ENCODE measurements at regions not wholly inside any gene's neighbourhood (a gene's known extent, or its start where the extent isn't known, plus 50 kb on each side); places are given as distances from the start of the nearest gene placed in this dataset.

DNA sequence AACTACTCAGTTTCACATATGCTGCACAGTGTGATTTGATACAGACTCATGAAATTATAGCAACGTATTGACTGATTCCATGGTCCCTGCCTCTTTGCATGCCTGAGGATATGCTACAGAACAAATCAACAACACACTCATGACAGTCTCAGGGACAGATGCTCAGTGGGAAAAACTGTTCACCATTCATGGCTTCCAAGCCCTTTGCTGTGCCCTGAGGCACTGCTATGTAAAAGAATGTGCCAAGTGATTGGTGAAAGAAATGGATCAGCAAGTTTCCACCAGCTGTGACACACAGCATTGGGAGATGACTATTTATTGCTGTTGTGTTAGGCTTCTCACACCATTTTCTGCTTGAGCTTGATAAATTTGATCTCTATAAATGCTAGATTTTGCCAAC is 825.6 kb upstream of the INTU start:
- no peak for DNase-seq

DNA sequence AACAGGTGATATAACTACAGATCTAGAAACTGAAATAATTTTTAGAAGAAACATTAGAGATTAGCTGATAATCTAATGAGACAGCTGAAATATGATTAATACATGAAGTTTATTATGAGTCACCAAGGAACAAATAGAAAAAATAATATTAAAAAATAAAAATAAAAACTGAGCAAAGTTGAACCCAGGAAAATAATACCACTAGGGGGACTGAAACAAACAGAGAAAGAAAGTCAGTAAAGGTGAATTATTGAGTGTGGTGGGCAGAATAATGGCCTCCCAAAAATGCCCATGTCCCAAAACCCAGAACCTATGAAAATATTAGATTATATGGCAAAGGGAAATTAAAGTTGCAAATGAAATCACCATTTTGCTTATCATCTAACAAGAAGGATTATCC is 820.7 kb upstream of the INTU start:
- no peak for DNase-seq

DNA sequence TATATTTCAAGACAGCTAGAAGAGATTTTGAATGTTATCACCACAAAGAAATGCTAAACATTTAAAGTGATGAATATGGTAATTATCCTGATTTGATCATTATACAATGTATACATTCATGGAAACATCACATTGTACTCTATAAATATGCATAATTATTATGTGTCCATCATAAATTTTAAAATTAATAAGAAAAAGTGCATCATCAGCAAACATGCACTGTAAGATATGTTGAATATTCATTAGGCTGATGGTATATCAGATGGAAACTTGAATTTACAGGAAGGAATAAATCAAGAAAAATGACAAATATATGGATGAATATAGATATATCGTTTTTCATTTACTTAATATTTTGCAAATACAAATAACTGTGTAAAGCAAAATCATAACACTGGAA is 812.1 kb upstream of the INTU start:
- DNase-seq, result no peak

DNA sequence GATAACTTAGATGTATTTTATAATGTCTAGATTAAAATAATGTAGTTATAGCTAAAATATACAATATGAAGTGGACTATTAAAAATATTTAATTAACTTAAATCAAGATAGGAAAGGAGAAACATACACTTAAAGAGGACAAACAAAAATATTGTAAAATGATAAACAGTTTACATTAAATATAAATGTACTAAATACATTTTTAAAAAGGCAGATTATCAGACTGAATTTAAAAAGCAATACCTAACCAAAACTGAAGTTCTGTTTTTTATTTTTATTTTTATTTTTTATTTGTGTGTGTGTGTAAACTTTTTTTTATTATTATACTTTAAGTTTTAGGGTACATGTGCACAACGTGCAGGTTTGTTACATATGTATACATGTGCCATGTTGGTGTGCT is 811.6 kb upstream of the INTU start:
- DNase-seq, result no peak

DNA sequence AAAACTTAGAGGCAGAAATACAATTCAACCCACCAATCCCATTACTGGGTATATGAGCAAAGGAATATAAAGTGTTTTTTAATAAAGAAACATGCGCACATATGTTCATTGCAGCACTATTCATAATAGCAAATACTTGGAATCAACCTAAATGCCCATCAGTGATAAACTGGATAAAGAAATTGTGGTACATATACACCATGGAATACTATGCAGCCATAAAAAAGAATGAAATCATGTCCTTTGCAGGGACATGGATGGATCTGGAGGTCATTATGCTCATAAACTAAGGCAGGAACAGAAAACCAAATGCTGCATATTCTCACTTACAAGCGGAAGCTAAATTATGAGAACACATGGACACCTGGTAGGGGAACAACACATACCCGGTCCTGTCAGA is 807.7 kb upstream of the INTU start:
- no peak for DNase-seq

DNA sequence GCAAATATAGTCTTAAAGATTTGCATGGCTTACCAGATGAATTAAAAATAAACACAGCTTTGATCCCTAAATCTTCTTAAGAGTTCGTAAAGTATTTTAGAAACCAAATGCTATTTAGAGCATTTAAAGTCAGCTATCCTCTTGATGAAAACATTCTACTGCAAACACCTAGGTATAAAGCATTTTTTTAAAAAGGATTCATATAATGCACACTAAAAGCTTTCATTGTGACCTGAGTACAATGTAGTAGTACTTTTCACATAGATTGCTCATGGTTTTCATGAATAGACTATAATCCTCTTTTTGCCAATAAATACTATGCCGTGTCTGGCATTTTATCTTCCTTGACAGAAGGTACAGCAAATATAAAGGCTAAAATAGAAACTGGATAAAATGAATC is 805.1 kb upstream of the INTU start:
- DNase-seq, result no peak

DNA sequence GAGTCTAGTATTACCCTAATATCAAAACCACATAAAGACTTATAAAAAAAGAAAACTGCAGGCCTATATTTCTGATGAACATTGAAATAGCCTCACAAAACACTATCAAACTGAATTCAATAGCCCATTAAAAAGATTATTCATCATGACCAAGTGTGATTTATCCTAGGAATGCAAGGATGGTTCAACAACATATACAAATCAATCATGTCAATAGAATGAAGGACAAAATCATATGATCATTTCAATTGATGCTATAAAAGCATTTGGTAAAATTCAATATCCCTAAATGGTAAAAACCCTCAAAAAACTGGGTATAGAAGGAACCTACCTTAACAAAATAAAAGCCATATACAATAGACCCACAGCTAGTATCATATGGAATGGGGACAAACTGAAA is 797.9 kb upstream of the INTU start:
- no peak for DNase-seq

DNA sequence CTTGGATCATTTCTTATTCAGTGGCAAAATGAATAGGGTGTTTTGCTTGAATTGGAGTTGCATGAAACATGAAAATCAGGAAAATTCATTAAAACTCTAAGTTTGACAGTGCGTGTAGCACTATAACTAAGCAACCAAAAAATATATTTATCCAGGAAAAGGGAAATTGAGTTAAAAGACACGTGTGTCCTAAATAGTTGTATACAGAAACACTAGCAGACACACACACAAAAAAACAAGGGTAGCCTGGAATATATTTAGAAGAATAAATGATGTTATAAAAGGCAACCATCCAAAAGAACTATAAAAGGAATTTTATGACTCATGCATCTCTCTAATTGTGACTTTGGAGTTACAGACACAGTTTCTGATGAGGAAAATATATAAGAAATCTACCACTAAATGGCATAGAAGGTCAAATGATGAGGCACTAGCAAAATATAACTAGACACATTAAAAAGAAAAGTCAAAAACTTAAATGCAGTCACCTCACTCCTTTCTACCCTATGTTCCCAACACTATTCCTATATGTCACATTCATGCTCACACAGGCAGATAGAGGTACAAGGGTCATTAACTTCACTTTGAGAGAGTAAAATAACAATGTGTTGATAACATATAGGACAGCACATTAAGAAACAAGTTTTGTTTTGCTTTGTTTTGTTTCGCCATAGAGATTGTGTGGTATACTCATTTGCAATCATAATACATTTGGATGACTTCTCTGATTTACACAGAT is 793.6 kb upstream of the INTU start:
- no peak for DNase-seq

DNA sequence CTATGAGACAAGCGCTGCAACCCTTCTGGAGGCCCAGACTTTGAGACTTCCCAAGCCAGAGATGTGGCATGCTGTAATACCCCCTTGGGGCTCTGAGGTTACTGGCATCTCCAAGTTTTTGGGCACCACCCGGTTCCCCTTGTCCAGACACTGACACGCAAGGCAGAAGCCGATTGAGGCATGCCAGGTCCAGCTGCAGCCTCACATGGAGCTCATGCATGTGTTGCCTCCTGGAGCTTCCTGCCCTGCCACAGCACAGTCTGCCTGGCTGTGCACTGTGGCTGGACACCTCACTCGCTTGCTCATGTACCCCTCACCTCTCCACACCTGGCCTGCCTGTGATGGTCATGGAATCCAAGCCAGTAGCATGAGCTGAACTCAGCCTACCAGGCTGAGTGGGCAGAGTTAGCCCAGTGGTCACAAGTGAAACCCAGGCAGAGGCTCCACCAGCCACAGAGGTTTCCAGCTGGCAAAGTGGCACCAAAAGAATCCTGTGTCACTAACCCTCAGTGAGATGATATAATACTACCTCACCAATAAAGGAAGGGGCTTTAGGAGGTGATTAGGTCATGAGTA is 789.2 kb upstream of the INTU start:
- DNase-seq, result no peak

DNA sequence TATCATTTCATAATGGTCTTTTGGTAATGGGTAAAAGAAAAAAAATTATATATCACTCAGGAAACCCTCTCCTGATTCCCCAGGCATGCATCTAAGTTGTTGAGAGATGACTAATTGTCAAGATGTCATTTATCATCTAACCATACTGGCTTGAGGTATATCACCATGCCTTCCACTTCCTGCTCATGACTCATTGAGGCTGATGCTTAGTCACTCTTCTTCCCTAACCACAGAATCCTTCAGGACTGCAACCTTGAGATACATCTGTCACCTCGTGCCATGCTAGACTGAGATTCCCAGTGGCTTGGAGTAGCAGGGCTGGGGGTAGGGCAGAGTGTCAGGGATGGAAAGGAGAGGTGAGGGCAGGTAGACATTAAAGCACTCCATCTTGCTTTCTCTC is 782.5 kb upstream of the INTU start:
- DNase-seq, result no peak

DNA sequence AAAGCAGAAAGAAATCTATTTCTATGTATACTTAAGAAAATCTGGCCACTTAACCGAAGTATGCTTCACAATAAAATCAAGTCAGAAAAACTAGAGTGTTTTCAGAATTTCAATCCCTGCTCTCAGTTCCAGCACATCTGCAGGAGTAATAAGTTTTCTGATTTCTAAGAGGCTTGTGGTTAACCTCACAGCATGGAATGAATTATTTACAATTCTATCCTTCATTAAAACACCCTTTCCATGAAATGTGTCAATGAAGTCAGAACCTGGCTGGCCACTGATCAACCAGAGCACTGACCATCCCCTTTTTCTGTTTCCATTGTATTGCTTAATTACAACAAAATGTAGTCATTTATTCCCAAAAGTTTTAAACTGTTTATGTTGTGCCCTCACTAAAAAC is 781.4 kb upstream of the INTU start:
- DNase-seq, result no peak

DNA sequence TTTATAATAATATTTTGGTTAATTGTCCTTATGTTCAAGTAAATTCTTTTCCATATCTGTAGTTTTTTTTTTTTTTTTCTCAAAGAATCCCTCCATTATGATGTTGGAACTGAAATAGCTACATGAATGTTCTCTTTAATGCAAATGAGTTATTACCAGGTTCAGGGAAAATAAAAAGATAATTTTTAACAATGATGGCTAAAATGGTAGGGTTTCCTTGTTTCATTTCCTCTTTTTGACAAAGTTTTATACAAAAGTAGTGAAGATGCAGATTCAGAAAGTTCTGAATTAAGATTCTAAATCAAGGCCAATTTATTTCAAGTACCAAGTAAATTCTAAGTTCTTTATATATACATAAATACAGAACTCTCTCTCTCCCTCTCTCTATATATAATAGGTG is 779.0 kb upstream of the INTU start:
- no peak for DNase-seq

DNA sequence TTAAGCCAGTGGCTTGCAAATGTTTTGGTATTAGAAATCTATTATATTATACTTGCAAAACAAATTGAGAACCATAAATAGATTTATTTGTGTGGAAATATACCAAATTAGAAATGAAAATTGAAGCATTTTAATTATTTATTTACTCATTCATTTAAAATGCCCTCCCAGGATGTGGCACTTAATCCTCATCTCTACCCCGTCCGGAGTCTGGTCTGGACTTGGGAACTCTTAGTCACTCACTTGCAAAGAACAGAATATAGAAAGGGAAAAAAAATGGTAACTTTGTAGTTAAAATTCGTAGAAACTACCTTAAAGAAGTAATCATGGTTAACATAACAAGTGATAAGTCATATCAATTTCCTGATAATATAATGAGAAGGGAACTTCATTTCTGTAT is 775.9 kb upstream of the INTU start:
- no peak for DNase-seq

DNA sequence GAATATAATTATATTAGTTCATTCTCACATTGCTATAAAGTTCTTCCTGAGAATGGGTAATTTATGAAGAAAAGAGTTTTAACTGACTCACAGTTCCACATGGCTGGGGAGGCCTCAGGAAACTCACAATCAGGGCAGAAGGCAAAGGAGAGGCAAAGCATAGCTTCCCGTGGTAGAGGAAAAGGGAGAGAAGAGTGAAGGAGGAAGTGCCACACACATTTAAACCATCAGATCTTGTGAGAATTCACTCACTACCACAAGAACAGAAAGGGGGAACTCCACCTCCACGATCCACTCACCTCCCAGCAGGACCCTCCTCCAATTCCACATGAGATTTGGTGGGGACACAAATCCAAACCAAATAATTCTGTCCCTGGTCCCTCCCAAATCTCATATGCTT is 773.4 kb upstream of the INTU start:
- no peak for DNase-seq

DNA sequence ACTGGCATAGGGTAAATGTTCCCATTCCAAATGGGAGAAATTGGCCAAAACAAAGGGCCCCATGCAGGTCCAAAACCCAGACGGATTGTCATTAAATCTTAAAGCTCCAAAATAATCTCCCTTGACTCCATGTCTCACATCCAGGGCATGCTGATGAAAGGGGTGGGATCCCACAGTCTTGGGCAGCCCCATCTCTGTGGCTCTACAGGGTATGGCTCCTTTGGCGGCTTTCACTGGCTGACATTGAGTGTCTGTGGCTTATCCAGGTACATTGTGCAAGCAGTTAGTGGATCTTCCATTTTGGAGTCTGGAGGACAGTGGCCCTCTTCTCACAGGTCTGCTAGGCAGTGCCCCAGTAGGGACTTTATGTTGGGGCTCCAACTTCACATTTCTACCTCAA is 772.9 kb upstream of the INTU start:
- no peak for DNase-seq

DNA sequence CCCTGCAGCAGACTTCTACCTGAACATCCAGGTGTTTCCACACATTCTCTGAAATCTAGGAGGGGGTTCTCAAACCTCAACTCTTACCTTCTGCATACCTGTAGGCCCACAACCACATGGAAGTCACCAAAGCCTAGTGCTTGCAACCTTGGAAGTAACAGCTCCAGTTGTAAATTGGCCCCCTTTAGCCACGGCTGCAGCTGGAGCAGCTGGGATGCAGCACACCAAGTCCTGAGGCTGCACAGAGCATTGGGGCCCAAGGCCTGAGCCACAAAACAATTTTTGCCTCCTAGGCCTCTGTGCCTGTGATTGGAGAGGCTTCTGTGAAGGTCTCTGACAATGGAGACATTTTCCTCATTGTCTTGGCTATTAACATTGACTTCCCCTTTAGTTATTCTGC is 772.4 kb upstream of the INTU start:
- DNase-seq, result no peak

DNA sequence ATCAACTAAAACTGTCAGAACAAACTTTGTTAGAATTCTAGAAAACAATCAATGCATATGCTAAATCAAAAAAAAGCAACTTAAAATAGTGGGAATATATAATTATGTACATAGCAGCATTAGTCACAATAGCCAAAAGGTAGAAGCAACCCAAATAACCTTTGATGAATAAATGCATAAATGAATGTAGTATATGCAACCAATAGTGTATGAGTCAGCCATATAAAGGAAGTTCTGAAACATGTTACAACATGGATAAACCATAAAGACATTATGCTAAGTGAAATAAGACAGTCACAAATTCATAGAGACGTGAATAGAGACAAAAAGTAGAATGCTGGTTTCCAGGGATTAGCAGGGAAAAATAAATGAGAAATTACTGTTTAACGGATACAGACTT is 762.8 kb upstream of the INTU start:
- DNase-seq, result no peak

DNA sequence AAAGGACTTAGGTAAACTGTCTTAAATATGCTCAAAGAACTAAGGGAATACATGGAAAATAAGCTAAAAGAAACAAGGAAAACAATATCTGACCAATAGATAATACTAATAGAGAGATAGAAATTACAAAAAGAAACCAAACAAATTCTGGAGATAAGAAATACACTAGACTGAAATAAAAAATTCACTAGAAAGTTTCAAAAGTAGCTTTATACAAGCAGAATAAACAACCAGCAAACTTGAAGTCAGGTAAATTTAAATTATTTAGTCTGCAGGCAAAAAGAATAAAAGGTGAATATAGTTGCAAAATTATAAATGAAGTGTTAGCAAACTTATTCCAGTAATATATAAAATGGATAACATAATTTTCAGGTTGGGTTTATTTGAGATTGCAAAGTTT is 760.9 kb upstream of the INTU start:
- DNase-seq, result no peak

DNA sequence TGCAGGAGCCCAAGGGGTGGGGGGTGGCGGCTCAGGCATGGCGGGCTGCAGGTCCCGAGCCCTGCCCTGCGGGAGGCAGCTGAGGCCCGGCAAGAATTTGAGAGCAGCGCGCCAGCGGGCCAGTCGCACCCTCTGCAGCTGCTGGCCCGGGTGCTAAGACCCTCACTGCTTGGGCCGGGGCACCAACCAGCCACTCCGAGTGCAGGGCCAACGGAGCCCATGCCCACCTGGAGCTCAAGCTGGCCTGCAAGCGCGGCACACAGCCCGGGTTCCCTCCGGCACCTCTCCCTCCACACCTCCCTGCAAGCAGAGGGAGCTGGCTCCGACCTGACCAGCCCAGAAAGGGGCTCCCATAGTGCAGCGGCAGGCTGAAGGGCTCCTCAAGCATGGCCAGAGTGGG is 758.2 kb upstream of the INTU start:
- no peak for DNase-seq

DNA sequence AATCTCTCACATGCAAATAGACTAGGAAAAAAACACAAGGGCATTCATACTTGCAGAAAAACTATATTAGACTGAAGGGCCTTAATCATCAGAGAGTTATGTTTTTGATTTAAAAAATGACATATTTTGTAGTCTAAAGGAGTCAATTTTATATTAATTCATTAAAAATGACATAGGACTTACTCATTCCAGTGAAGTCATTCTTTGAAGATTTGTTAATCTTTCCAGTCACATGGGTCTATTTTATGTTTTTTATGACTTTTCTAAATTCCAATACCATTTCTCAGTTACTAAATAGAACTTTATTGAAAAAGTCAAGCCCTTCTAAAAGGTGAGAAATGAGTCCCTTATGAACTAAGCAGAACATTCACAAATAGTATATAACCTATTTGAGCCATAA is 743.8 kb upstream of the INTU start:
- no peak for DNase-seq

DNA sequence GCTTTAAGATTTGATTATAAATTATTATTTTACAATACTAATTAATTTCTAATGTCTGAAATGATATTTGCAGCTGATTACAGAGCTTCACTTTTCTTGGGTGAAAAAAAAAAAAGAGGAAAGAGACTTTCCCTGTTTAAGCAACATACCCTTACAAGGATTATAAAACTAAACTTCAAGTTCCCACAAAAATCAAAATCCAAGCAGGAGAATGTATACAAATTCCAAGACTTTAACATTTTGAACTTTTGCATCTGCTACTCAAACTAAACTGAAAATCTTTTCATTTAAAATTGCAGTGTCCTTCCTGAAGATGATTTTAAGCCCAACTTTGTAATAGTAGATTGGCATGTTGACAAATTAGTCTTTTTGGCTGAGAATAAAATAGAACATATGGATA is 742.4 kb upstream of the INTU start:
- no peak for DNase-seq

DNA sequence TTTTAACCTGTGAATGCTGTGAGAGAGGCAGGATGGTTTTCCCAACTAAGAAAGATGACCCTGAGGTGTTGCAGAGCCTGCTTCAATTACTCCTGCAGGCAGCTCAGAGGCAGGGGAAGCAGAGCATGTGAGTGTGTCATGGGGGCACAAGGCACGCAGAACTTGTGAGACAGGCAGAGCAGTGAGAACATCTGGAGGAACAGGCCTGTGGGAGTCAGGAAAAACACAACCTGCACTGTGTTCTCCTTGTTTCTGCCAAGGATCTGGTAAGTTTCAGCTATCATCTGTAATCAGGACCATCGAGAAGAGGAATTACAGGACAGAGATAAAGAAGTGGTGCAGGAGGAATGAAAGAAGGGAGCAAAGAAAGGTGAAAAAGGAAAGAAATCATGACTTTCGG is 741.8 kb upstream of the INTU start:
- DNase-seq, result no peak

DNA sequence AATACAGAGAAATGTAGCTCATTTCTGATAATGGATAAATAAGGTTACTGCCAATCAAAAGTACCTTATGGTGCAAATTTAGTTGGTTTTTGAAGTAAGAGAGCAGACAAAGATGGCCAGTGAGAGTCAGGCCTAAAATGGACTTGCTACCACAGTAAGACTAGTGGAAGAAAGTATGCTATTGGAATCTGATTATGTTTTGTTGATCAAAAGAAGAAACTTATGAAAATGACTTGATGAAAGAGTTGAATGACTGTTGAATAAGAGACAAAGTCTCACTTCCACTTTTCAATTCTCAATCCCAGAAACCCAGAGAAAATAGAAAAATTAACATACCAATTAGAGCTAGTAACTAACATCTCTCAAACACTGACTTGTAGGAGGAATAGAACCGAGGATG is 737.8 kb upstream of the INTU start:
- DNase-seq, result no peak

DNA sequence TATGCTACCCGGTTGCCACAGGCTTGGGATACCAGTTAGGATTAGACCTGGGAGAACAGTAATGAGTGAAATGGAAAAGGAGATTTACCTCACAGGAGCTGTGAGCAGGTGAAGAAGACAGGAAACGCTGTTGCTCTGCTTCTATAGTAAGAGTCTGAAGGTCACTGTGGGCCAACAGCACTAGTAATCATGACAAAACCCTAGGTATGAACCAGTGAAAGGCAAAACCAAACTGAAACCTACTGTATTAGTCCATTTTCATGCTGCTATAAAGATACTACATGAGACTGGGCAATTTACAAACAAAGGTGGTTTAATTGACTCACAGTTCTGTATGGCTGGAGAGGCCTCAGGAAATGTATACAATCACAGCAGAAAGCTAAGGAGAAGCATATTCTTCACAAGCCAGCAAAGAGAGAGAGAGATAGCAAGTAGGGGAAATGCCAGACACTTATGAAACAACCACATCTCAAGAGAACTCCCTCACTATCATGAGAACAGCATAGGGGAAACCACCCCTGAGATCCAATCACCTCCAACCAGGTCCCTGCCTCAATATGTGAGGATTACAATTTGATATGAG is 736.7 kb upstream of the INTU start:
- DNase-seq, result no peak

DNA sequence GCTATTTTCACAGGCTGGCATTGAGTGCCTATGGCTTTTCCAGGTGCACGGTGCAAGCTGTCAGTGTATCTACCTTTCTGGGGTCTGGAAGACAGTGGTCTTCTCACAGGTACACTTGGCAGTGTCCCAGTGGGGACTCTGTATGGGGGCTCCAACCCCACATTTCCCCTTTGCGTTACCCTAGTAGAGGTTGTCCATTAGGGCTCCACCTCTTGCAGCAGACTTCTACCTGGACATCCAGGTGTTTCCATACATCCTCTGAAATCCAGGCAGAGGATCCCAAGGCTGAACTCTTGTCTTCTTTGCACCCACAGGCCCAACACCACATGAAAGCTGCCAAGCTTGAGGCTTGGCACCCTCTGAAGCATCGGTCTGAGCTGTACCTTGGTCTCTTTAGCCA is 735.7 kb upstream of the INTU start:
- DNase-seq, result no peak

All from NCI-H1930 (cell line).